Cardiac muscle cell (in vitro differentiated cells and primary cell): ENCODE measurements at regions not wholly inside any gene's neighbourhood (a gene's known extent, or its start where the extent isn't known, plus 50 kb on each side); places are given as distances from the start of the nearest gene placed in this dataset.

ENCODE experiments used
- DNase-seq, 2 donors: peaks; one replicate each; pipeline versions ENCODE4 v3.0.0 to v3.0.0-alpha.2; 2010 to 2017; ENCODE audit warnings: low read depth in 1 of 2, low spot score in 1 of 2
- H3K27ac ChIP-seq: fragments of 200-600 bp; sonication (generic); 2 replicates; pipeline ENCODE4 v1.5.1; 2016
- H3K27me3 ChIP-seq: fragments of 200-600 bp; sonication (generic); 2 replicates; pipeline ENCODE4 v1.6.0; 2016; ENCODE audit warnings: control low read depth
- H3K36me3 ChIP-seq: fragments of 200-600 bp; sonication (generic); 2 replicates; pipeline ENCODE4 v1.5.1; 2016; ENCODE audit warnings: control low read depth
- H3K4me1 ChIP-seq: fragments of 200-600 bp; sonication (generic); 2 replicates; pipeline ENCODE4 v1.8.1; 2017; ENCODE audit warnings: low read depth, mild to moderate bottlenecking, mixed run types
- H3K4me3 ChIP-seq: fragments of 200-600 bp; sonication (generic); 2 replicates; pipeline ENCODE4 v1.5.1; 2016; ENCODE audit warnings: mild to moderate bottlenecking
- H3K9me3 ChIP-seq: fragments of 200-600 bp; sonication (generic); 2 replicates; pipeline ENCODE4 v1.5.1; 2017; ENCODE audit warnings: low read depth, mild to moderate bottlenecking, control low read depth
- CTCF ChIP-seq: IDR thresholded peaks from 2 replicates; pipeline ENCODE4 v1.5.1; 2012; ENCODE audit warnings: low read depth, mild to moderate bottlenecking, low read length

- peak in 1 of 2 donors; percentile 30 for DNase-seq
- TF ChIP-seq CTCF, result no peak
- no peaks in the 10 kb centered on the region for H3K27me3 ChIP-seq
- H3K9me3 ChIP-seq, result no peaks in the 10 kb centered on the region
- H3K36me3 ChIP-seq, result no peaks in the 10 kb centered on the region
- H3K4me3 ChIP-seq, result no peak overlapping the region
- no peaks in the 10 kb centered on the region for H3K4me1 ChIP-seq
- no peak overlapping the region for H3K27ac ChIP-seq
These were observed 242.3 kb upstream of the PREP start for GRCh38 chr6:105645156-105645555.

DNA sequence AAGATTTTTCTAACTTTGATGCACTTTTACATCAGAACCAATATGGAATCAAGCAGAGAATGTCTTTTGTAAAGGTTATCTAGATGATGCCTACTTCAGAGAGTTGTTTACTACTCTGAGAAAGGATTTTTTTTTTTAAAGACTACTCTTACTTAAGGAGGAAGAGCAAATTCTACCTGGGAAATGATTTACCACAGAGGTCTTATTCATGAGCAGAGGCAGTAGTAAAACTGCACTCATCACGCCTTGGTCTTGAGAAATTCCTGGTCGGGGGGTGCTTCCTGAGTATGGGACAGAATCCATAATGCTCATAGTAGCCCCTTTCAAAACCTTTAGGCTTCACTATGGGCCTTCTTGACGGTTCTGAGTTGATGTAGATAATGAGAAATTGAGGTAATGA is 241.8 kb upstream of the PREP start:
- TF ChIP-seq CTCF, result no peak
- H3K27me3 ChIP-seq, result no peaks in the 10 kb centered on the region
- DNase-seq, result no peak

GRCh38 chr6:105644073-105644489 is 241.2 kb upstream of the PREP start:
- no peak overlapping the region for H3K4me3 ChIP-seq
- H3K36me3 ChIP-seq, result no peaks in the 10 kb centered on the region
- DNase-seq, result no peak
- no peak for TF ChIP-seq CTCF
- H3K9me3 ChIP-seq, result no peaks in the 10 kb centered on the region
- H3K27ac ChIP-seq, result no peak overlapping the region
- H3K4me1 ChIP-seq, result no peaks in the 10 kb centered on the region
- H3K27me3 ChIP-seq, result no peaks in the 10 kb centered on the region

More for the DNA sequence above, 241.8 kb upstream of the PREP start:
- H3K9me3 ChIP-seq, result no peaks in the 10 kb centered on the region
- H3K4me3 ChIP-seq, result no peak overlapping the region
- no peaks in the 10 kb centered on the region for H3K4me1 ChIP-seq
- no peaks in the 10 kb centered on the region for H3K36me3 ChIP-seq
- no peak overlapping the region for H3K27ac ChIP-seq

DNA sequence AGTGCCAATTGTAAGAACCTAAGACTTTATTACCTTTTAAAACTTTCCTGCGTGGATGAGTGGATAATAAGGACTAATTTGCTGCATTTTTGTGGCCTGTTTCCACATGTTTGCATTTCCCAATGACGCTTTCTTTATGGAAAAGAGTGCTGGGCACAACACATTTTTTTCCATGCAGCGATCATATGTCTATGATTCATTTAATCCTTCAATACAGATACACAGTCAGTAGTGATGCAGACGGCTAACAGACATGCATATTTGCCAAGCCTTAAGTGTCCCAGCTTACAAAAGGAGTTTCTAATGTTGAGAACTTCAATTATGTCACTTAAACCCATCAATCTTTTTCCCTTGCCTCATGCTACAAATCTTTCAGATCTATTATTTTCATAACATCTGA is 239.8 kb upstream of the PREP start:
- H3K27ac ChIP-seq, result no peak overlapping the region

GRCh38 chr6:105641504-105641903 is 238.6 kb upstream of the PREP start:
- no peak overlapping the region for H3K27ac ChIP-seq
- no peaks in the 10 kb centered on the region for H3K36me3 ChIP-seq
- no peaks in the 10 kb centered on the region for H3K27me3 ChIP-seq
- H3K4me3 ChIP-seq, result no peak overlapping the region
- no peak for DNase-seq
- H3K9me3 ChIP-seq, result no peaks in the 10 kb centered on the region
- TF ChIP-seq CTCF, result no peak
- H3K4me1 ChIP-seq, result no peaks in the 10 kb centered on the region

More for the DNA sequence above, 239.8 kb upstream of the PREP start:
- H3K4me1 ChIP-seq, result no peaks in the 10 kb centered on the region
- DNase-seq, result no peak
- TF ChIP-seq CTCF, result no peak
- no peaks in the 10 kb centered on the region for H3K27me3 ChIP-seq
- H3K4me3 ChIP-seq, result no peak overlapping the region
- no peaks in the 10 kb centered on the region for H3K36me3 ChIP-seq
- no peaks in the 10 kb centered on the region for H3K9me3 ChIP-seq

DNA sequence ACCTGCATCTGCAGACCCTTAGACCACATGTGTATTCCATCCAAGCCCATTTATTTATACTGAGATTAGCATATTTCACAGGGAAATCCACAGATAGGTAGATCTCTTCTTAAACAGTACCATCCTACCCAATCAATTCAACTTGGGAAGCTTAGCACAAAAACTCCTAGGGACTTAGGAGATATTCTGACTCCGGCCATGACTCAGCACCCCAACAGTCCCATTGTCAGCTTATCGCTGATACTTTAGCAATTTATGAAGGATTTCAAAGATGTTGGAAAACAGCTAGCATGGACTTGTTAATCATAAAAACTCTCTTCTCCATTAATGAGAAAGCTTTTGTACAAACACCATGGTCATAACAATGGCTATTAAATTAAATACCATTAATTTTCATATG is 236.2 kb upstream of the PREP start:
- no peak overlapping the region for H3K4me3 ChIP-seq
- no peaks in the 10 kb centered on the region for H3K36me3 ChIP-seq
- no peak for TF ChIP-seq CTCF
- H3K9me3 ChIP-seq, result no peaks in the 10 kb centered on the region
- H3K4me1 ChIP-seq, result no peaks in the 10 kb centered on the region
- H3K27ac ChIP-seq, result no peak overlapping the region
- no peak for DNase-seq
- H3K27me3 ChIP-seq, result no peaks in the 10 kb centered on the region
